ENCODE measurements at regions not wholly inside any gene's neighbourhood (a gene's known extent, or its start where the extent isn't known, plus 50 kb on each side); places are given as distances from the start of the nearest gene placed in this dataset.

- TF ChIP-seq ELK4 (IDR thresholded peaks at IDR 0.05; ENCODE audit: borderline replicate concordance, low read depth, low read length) (no peak), ZNF549 (tag by site-specific recombination; IDR thresholded peaks at IDR 0.05) (no peak), ZNF585B (tag by site-specific recombination; IDR thresholded peaks at IDR 0.05) (no peak), ZNF292 (tag by site-specific recombination; IDR thresholded peaks at IDR 0.05; ENCODE audit: borderline replicate concordance, low read depth) (no peak), ZNF16 (tag by site-specific recombination; IDR thresholded peaks at IDR 0.05; ENCODE audit: low read depth) (no peak), ZFHX2 (tag by site-specific recombination; conservative IDR thresholded peaks at IDR 0.05) (no peak), GLI2 (tag by site-specific recombination; IDR thresholded peaks at IDR 0.05; ENCODE audit: borderline replicate concordance, low read depth) (no peak), ZEB2 (tag by site-specific recombination; IDR thresholded peaks at IDR 0.05) (no peak), MEIS1 (CRISPR knock-in tag; IDR thresholded peaks at IDR 0.05; ENCODE audit: borderline replicate concordance) (no peak), ZNF596 (tag by site-specific recombination; IDR thresholded peaks at IDR 0.05) (no peak), ZSCAN16 (tag by site-specific recombination; IDR thresholded peaks at IDR 0.05) (no peak)
Measured at GRCh38 chr10:64444564-64444963, 923.4 kb downstream of the REEP3 start (continued).

- CTCF ChIA-PET: no interaction called here
- H3K4me1 ChIP-seq (ENCODE audit: control insufficient read depth, insufficient read depth, low read length): no peaks in the 10 kb centered on the region
Measured at GRCh38 chr10:64449603-64450002, 928.4 kb downstream of the REEP3 start.

GRCh38 chr10:64450312-64450711 is 929.1 kb downstream of the REEP3 start:
- H3K27ac ChIP-seq (ENCODE audit: extremely low read depth, low read depth, low read length): no peak overlapping the region
- ChIA-PET CTCF (no interaction called here), POLR2A (no interaction called here)
- H3K9me3 ChIP-seq (ENCODE audit: control insufficient read depth, insufficient read depth, low read depth, low read length): no peaks in the 10 kb centered on the region
- H3K4me3 ChIP-seq (ENCODE audit: low read depth, low read length): no peak overlapping the region
- no peaks in the 10 kb centered on the region for H3K4me1 ChIP-seq (ENCODE audit: control insufficient read depth, insufficient read depth, low read length)
- no peaks in the 10 kb centered on the region for H3K36me3 ChIP-seq (ENCODE audit: control insufficient read depth in 2 of 2, insufficient read depth in 1 of 2, low read length in 2 of 2)
- TF ChIP-seq MYNN (tag by site-specific recombination; IDR thresholded peaks at IDR 0.05; ENCODE audit: borderline replicate concordance) (no peak), ZNF654 (tag by site-specific recombination; IDR thresholded peaks at IDR 0.05; ENCODE audit: low read depth) (no peak)

More at GRCh38 chr10:64449603-64450002, 928.4 kb downstream of the REEP3 start:
- TF ChIP-seq ZNF214 (tag by site-specific recombination; IDR thresholded peaks at IDR 0.05; ENCODE audit: borderline replicate concordance) (no peak), ZNF202 (tag by site-specific recombination; IDR thresholded peaks at IDR 0.05; ENCODE audit: borderline replicate concordance) (no peak), ZNF155 (tag by site-specific recombination; IDR thresholded peaks at IDR 0.05) (no peak), ZNF514 (tag by site-specific recombination; IDR thresholded peaks at IDR 0.05) (no peak), ZFHX2 (tag by site-specific recombination; conservative IDR thresholded peaks at IDR 0.05) (no peak), ZNF549 (tag by site-specific recombination; IDR thresholded peaks at IDR 0.05) (no peak), ZNF529 (tag by site-specific recombination; IDR thresholded peaks at IDR 0.05; ENCODE audit: insufficient replicate concordance) (no peak), HOXC10 (CRISPR knock-in tag; IDR thresholded peaks at IDR 0.05) (no peak), ZNF658 (tag by site-specific recombination; IDR thresholded peaks at IDR 0.05) (no peak)
- POLR2A ChIA-PET: no interaction called here
- H3K27ac ChIP-seq (ENCODE audit: extremely low read depth, low read depth, low read length): no peak overlapping the region
- no peak overlapping the region for H3K4me3 ChIP-seq (ENCODE audit: low read depth, low read length)
- H3K9me3 ChIP-seq (ENCODE audit: control insufficient read depth, insufficient read depth, low read depth, low read length): no peaks in the 10 kb centered on the region
- no peaks in the 10 kb centered on the region for H3K36me3 ChIP-seq (ENCODE audit: control insufficient read depth in 2 of 2, insufficient read depth in 1 of 2, low read length in 2 of 2)

- ChIA-PET POLR2A (no interaction called here), CTCF (interaction anchor here (0.7 kb wide), 1 partner anchor 414 kb away, joined by 5 read pairs; no protein-coding TSS in a partner anchor)
- TF ChIP-seq ZNF404 (tag by site-specific recombination; IDR thresholded peaks at IDR 0.05): no peak
- TF ChIP-seq AEBP2 (tag by site-specific recombination; IDR thresholded peaks at IDR 0.05; ENCODE audit: borderline replicate concordance): no peak
- Histone ChIP-seq H3K4me1 (ENCODE audit: control insufficient read depth, insufficient read depth, low read length) (no peaks in the 10 kb centered on the region), H3K4me3 (ENCODE audit: low read depth, low read length) (no peak overlapping the region), H3K27ac (ENCODE audit: extremely low read depth, low read depth, low read length) (no peak overlapping the region), H3K36me3 (ENCODE audit: control insufficient read depth in 2 of 2, insufficient read depth in 1 of 2, low read length in 2 of 2) (no peaks in the 10 kb centered on the region), H3K9me3 (ENCODE audit: control insufficient read depth, insufficient read depth, low read depth, low read length) (no peaks in the 10 kb centered on the region)
Measured at GRCh38 chr10:64454962-64455361, 933.8 kb downstream of the REEP3 start.
